Stimulated activated CD8-positive, alpha-beta memory T cell treated with anti-CD3 and anti-CD28 coated beads, Interleukin-12 subunit alpha, Interleukin-12 subunit beta, amount 100 ng/mL, for 4 hours (primary cell): ENCODE measurements at regions not wholly inside any gene's neighbourhood (a gene's known extent, or its start where the extent isn't known, plus 50 kb on each side); places are given as distances from the start of the nearest gene placed in this dataset.

Experiments used
- DNase-seq: peaks from one replicate; pipeline ENCODE4 v3.0.0-alpha.2; 2020; ENCODE audit warnings: low read depth

DNA sequence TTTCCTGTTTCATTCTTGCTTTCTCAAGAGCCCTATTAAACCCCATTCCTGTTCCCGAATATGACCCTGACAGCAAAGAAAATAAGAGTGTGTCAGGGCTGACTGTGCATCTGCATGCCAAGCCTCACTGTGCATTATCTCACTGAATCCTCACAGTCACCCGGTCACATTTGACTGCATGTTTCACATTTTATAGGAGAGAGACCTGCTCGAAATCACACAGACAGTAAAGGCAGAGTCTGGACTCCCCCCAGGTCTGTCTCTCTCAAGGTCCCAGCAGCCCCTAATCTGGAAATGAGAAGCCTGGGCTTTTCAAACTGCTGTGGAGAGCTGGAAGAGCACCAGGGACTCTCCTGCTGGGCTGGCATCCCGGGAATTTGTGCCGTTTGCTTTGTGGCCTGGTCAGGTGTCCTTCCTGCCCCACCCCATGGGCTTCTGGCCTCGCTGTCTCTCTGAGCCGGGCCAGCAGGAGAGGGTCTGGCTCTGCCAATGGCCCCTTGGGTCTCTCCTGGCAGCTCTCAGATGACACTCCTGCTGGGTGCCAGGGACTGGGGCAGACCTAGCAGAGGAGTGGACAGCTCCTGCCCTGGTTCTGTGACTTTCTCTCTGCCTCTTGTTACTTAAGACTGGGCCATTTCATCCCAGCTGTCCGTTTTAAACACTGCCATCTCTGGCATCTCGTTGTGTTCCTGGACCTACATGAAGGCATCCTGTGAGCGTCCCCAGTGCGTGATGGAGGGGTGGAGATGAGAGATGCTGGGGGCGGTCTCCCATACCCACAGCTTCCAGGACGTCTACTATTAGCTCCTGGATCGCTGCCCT is 173.6 kb downstream of the ARHGAP12 start:
- no peak for DNase-seq

DNA sequence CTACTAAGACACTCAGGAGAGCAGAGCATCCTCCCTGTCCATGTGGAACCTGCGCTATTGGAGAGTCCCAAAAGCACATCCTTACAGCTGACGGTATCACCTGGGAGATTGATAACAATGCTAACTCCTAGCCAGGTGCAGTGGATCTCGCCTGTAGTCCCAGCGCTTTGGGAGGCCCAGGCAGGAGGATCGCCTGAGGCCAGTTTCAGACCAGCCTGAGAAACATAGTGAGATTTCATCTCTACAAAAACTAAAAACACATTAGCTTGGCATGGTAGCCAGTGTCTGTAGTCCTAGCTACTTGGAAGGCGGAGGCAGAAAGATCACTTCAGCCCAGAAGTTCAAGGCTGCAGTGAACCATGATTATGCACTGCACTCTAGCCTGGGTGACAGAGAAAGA is 174.9 kb downstream of the ARHGAP12 start:
- DNase-seq, result no peak

DNA sequence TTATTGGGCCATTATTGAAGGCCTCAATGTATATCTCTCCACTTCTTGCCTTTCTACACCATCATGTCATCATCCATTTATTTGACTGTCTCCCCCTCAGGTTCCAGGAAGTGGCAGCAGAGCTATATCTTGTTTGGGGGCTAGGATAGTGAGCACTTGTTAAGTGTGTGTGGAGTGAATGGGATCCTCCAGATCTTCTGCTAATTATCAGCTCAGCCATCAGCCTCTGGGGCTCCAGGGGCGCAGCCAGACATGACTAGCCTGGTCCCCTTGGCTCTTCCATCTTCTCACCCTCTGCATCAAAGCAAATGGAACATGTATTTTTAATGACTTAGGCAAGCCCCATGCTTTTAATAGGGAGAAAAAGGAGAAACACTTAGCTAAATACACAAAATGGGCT is 176.5 kb downstream of the ARHGAP12 start:
- no peak for DNase-seq

DNA sequence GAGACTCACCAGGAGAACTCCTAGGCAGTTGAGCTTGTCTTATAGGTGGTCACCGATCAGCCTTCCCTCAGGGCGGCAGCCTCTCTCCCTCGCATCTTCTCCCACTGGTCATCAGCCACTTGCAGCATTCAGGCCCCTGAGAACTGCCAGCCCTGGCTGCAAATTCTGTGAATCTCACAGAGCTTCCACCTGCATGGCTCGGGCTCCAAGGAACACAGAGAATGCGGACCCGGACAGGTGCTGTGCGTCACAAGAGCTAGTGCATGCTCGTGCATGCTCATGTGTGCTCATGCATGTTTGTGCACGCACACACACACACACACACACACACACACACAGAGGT is 176.9 kb downstream of the ARHGAP12 start:
- DNase-seq, result no peak

DNA sequence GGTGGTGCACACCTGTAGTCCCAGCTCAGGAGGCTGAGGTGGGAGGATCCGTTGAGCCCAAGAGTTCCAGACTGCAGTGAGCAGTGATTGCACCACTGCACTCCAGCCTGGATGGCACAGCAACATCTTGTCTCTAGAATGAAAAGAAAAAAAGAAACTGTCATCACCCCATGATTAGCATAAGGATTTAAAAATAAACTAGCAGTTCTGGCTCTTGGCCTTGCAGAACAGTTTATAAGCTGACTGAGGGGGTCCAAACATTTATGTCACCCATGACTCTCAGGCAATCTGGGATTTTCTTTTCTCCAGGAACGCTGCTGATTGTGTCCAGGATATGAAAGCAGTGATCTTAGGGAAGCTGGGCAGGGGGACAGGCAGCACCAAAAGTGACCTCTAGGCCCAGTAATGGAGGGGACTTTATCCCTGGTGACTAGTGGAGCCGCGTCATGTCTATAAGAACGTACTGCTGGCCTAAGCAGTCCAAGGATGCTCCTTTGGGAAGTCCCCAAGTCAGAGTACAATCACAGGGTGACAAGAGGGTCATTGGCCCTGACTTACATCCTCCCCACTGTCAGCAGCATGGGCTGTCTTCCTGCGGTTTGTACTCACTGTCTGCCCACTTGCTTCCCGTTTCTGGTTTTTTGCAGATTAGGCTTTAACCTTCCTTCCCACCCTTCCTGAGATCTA is 177.4 kb downstream of the ARHGAP12 start:
- DNase-seq, result no peak

DNA sequence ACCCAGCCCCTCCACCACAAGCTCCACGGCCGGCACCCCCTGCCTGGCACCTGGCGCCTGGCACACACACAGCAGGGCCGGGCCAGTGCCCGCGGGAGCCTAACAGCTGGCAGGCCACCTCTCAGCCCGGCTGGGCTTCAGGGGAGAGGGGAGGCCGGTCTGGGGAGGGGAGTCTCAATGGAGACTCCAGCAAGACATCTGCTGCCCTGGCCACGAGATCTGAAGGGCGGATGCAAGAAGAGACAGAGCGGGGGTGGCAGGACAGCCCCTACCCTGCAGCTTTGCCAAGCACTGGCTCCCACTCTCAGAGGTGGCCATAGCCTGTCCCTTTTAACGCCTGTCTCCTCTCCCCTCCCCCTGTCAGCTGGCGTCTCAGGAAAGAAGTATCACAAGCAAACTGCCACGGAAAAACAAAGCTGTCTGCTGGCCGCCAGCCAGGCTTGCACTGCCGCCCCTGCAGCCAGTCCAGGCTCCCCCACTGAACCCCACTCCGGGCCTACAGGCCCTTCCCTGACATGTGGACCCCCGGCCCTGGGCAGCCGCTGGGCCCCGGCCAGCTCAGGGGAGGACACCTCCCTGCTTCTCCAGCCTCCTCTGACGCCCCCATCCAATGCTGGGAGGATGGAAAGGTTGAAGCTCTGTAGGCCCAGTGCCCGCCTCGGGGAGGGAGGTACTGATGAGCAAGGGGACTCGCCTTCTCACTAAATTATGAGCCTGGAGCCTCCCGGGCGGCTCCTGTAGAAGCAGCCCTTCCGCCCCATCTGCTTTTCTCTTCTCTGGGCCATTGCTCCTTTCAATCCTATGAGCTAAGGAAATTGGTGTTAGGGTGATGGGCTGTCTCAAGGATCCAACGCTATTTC is 178.4 kb downstream of the ARHGAP12 start:
- DNase-seq, result no peak

DNA sequence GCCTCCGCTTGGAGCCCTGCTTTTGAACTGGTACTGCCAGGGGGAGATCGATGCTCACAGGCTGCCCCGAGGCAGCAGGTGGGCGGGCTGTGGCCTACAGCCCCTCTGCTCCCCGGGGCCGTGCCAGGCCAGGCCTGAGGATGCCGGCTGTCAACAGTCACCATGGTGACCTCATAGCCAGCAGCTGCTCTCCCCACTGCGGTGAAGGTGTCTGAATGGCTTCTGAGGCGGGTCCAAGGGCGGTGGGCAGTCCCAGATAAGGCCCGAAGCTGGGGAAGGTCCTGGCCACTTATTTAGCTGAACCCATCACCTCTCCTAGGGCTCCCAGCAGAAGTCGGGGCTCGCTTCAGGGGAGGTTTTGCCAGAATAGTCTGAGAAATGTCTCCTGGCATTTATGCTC is 179.3 kb downstream of the ARHGAP12 start:
- no peak for DNase-seq

DNA sequence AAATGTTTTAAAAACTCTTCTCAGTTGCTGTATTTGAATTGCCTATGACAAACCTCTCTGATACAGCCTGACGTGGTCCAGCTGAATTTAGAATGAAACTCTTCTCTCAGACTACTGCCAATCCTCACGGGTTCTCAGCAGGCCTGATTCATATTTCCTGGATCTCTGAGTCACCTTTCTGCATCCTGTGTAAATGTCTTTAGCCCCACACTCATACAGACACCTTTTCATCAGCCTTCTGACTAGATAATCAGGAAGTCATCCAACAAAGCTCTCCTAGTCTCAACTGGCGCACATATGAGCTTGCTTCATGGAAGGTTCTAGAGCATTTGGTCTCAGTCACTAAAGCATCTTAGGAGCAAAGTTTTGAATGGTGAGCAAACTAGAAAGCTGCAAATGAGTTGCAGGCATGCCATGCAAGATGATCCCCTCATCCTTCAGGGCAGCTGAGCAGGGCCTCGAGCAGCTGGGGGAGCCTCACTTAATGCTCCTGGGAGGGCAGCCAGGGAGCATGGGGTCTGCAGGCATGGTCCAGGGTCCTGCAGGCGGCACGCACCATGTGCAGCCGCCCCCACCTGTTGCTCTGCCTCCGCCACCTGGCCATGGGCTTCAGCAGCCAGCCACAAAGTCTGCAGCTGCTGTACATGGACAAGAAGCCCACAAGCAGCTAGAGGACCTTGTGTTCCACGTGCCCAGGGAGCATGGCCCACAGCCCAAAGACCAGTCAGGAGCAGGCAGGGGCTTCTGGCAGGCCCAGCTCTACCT is 182.8 kb downstream of the ARHGAP12 start:
- DNase-seq, result no peak

DNA sequence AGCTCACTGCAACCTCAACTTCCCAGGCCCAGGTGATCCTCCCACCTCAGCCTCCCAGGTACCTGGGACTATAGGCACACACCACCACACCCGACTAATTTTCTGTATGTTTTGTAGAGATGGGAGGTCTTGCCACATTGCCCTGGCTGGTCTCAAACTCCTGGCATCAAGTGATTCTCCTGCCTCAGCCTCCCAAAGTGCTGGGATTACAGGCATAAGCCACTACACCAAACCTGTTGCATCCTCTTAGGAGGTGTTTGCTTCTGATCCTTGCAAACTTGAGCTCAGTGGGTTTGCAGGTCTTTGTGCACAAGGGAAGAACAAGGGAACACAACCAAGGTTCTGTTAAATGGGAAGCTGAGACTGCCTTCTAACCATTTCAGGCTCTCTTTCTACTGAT is 184.6 kb downstream of the ARHGAP12 start:
- no peak for DNase-seq

DNA sequence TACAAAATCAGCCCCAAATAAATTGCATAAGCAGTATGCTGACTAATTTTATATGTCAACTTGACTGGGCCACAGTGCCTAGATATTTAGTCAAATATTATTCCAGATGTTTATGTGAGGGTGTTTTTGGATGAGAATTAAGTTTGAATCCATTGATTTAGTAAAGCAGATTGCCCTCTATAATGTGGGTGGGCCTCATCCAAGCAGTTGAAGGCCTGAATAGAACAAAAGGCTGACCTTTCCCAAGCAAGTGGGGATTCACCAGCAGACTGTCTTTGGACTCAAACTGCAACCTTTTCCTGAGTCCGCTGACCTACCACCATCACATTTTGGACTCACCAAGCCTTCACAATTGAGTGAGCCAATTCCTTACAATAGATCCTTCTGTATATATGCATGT is 186.4 kb downstream of the ARHGAP12 start:
- DNase-seq, result no peak

DNA sequence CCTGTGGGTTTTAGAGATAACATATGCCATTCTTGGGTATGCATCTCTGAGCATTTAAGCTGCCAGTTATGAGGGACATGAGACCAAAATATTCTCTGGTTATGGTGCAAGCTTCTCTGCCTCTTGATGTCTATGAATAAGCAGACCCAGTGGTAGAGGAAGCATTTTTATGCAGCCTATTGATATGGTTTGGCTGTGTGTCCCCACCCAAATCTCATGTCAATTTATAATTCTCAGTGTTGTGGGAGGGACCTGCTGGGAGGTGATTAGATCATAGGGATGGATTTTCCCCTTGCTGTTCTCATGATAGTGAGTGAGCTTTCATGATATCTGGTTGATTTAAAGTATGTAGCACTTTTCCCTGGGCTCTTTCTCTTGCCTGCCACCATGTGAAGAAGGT is 187.2 kb downstream of the ARHGAP12 start:
- no peak for DNase-seq

DNA sequence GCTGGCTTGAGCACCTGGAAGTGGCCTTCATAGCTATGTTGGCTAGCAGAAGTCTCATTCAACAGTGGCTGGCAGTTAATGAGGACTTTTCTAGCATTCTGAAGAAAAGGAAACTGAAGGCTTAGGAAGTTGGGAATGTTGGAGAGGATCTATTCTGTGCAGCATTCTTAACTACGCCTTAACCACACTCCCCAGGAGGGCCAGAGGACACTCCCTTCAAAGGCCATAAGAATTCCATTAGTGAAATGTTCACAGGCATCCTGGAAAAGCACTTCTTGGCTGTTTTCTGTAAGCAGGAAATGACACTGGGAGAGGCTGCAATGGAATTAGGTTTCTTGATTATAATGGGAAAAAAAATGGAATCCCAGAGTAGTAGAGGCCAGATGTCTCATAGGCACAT is 188.9 kb downstream of the ARHGAP12 start:
- no peak for DNase-seq

DNA sequence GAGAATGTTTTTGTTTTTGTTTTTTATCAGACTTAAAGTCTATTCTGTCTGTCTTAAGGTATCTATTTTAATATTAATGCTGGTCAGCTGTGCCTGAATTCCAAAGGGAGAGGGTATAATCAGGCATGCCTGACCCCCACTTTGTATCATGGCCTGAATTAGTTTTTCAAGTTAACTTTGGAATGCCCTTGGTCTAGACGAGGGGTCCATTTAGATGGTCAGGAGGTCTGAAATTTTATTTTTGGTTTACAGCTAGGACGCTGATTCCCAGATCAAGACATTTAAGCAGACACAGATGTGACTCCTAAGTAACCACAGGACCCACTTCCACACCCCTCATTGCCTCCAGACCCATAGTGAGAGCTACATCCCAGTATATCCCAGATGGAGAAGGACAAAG is 189.5 kb downstream of the ARHGAP12 start:
- no peak for DNase-seq

DNA sequence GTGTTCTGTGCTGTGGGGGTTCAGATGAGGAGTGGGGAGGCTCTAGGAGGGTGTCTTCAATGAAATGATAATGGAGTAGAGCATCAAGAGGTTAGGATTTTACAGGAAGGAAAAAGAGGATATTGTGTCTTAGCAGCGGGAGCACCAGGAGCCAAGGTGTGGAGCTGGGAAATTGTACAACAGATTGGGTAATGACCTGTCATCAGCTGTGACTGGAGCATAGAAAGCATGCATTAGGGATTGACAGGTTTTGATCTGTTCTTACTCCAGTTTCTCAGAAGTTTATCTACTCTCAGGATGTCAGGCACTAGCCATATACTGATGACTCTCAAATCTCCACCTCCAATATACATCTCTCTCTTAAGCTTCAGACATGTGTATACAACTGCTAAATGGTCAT is 196.9 kb downstream of the ARHGAP12 start:
- no peak for DNase-seq

DNA sequence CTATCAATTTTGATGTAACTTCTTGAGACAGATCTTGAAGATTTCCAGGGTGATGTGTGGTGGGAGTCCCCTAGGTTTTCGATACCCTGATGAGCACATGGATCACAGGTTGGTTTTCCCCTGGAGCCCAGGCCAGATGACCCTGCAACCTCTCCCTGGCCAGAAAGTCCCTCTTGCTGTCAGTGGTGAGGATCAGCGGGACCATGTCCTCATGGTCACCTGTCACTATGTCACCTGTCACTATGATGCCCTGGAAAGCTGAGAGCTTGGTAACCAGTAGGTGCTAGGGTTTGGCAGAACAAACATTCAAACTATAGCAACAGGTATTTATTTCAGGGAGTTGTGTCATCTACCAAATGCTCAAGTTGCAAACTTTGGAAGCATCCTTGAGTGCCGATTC is 197.9 kb downstream of the ARHGAP12 start:
- DNase-seq, result no peak

DNA sequence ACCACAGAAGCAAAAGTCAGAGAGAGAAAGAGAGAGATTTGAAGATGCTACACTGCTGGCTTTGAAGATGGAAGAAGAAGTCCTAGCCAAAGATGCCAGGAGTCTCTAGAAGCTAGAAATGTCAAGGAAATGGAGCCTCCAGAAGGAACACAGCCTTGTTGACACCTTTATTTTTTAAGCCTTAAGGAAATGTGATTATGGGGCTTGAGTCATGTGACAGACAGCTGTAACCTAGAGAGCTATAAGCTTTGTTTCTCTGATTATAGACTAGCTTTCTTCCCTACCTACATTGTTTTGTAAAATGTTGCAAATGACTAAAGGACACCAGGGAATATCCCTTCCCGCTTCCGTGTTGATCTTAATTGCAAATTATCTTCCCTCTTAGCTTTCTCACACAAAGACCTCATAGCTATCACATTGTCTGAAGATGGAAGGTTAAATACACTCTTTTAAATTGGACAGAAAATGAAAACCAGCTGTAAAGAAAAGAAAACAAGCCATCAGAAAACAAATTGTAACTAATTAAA is 199.9 kb downstream of the ARHGAP12 start:
- DNase-seq, result no peak

DNA sequence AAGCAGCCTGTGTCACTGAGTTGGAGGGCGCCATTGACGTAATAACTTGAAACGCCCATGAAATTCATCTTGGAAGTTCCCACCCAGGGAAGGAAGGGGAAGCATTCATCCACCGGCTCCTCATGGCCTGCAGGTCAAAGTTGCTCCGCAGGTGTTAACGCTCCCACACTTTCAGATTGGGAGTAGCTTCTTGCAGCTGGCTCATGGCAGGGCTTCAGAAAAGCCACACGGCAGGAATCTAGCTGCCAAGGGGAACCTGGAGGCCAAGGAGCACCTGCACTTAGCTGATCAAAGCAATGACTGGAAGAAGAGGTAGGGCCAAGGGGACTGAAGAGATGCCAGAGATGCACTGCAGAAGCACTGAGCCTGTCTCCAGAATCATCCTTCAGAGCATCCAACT is 203.2 kb downstream of the ARHGAP12 start:
- no peak for DNase-seq

DNA sequence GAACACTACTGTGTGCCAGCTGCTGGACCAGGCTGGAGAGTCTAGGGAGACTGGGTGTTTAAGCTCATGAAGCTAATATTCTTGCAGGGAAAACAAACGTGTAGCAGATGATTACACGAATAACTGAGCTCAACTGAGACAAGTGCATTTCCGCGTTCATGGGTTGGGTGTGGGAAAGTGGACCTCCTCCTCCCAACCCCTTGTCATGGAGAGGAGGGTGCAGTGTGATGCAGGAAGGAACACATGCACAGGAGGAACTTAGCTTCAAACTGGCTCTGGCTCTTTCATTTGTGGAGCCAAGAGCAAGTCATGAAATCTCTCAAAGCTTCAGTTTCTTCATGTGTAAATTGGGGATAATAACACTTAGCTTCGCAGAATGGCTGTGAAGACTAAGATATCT is 204.3 kb downstream of the ARHGAP12 start:
- no peak for DNase-seq

DNA sequence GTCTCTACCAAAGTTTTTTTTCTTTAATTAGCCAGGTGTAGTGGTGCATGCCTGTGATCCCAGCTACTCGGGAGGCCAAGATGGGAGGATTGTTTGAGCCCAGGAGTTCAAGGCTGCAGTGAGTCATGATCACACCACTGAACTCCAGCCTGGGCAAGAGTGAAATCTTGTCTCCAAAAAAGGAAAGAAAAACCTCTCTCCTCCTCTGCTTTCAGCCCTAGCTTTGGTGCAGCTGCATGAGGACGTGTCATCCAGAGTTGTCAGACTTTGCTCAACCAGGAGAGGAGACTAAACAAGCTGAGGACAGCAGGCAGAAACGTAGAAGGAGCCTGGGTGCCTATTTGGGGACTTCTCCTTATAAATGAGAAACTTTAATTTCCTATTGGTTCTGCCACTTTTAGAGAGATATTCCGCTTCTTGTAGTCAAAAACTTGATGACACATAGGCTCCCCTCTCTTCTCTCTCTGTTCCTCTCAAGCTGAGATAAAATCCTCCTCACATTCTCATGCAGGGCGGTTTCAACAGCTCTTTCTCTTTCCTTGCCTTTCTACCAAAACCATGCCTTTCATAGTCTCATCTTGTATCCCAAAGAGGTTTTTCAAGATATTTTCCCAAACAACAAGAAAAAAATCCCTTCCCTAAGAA is 205.4 kb downstream of the ARHGAP12 start:
- DNase-seq, result no peak

DNA sequence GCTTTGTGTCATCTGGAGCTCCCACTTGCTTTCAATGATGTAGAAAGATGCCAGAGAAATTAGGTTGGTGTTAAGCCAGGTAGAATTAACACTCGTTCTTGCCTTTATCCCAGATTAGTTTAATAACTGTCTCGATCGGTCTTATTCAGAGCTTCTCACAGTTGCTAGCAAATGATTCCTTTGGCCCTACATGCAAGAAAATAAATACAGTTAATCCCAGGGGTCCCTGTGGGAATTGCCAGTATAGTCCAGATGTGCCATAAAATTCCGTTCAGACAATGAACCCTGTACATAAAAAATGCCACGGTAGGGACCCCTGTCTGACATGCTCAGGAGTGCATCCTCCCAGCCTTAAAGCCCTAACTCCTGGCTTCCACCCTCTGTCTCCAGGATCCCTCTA is 207.5 kb downstream of the ARHGAP12 start:
- DNase-seq, result no peak

DNA sequence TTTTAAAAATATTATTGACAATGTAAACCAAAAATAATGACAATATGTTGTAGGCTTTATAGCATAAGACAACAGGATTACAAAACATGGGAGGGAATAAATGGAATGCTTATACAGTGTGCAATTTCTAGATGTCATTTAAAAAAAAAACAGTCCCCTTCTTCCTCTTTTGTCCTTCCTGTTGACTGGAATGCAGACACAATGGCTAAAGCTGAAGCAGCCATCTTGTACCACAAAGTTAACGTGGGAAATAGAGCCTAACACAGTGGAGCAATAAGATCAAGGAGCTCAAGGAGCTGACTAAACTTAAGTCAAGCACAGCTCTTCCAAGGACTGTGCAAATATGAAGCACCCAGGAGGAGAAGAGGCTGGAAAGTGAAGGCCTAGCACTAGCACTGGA is 208.1 kb downstream of the ARHGAP12 start:
- no peak for DNase-seq
